ENCODE measurements at regions not wholly inside any gene's neighbourhood (a gene's known extent, or its start where the extent isn't known, plus 50 kb on each side); places are given as distances from the start of the nearest gene placed in this dataset.
"Not testable (repeated sequence)": the region's sequence is repeated elsewhere in the genome, so short reads cannot be mapped to it uniquely, and the experiment has no call there.

DNA sequence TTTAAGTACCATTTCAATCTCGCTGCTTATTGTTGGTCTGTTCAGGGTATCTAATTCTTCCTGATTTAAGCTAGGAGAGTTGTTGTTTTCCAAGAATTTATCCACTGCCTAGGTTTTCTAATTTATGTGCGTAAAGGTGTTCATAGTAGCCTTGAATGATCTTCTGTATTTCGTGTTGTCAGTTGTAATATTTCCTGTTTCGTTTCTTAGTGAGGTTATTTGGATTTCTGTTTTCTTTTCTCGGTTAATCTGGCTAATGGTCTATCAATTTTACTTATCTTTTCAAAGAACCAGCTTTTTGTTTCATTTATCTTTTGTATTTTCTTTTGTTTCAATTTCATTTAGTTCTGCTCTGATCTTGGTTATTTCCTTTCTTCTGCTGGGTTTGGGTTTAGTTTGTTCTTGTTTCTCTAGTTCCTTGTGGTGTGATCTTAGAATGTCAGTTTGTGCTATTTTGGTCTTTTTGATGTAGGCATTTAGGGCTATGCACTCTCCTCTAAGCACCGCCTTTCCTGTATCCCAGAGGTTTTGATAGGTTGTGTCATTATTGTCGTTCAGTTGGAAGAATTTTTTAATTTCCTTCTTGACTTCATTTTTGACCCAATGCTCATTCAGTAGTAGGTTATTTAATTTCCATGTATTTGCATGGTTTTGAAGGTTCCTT, 92.5 kb upstream of the CSRP2 start:
- not testable (repeated sequence) for DNase-seq

GRCh38 chr12:76967181-76967885, 88.5 kb upstream of the CSRP2 start:
- no peak for DNase-seq

- no peak for DNase-seq
Observed at GRCh38 chr12:76964784-76965571, 86.2 kb upstream of the CSRP2 start.

DNA sequence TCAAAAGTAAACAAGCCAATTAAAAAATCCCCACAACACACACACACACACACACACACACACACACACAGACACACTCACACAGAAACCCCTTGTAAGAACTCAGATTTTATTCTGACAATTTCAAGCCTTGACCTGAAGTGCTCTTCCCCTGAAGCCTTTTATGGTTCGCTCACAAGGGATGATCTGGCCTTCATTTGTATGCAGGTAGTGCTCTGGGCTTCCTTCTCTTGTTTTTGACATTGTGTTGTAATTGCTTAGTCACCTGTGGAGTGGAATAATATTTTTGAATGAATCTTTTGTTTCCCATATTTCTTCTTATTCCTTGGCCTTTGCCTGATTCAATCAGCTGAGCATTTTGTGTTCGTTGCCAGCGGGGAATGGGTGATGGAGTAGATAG, 83.3 kb upstream of the CSRP2 start:
- DNase-seq = peak; percentile 12

- DNase-seq = no peak
Observed at GRCh38 chr12:76957301-76957700, 78.5 kb upstream of the CSRP2 start.

GRCh38 chr12:76952995-76953394, 74.2 kb upstream of the CSRP2 start:
- peak; percentile 28 for DNase-seq

- DNase-seq = no peak
Observed at GRCh38 chr12:76948879-76949278, 70.1 kb upstream of the CSRP2 start.

DNA sequence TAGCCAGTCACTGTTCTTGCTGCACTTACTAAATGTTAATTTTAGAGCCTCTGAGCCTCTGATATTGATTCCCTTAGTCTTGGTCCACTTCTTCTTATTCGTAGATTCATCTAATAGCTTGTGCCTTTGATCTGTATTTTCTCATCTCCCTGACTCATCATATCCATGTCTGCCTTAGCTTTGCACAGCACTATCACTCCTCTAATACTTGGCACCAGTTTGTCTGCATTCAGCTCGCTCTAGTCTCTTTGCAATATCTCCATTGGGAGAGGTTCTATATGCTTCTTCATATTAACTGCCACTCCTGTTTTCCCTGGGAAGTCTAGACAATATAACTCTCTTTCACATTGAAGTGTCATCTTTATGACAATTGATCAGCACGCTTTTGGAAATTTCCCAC, 68.5 kb upstream of the CSRP2 start:
- DNase-seq = no peak

DNA sequence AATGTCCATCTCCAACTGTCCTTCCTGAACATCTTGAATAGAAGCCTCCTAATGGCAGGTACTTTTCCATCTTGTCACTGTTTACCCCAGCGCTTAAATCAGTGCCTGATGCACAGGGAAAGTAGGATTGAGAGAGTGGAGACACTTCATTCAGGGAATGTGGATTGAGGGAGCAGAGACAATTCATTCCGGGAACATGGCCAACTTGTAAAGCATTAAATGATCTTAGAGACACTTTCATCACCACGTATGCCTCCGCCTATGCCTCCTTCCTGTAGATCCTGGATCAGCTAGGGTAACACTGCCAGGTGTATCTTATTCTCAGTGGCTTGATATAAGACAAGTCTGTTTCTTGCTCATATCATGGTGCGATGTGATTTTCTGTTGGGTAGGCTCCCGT, 67.6 kb upstream of the CSRP2 start:
- DNase-seq = no peak

DNA sequence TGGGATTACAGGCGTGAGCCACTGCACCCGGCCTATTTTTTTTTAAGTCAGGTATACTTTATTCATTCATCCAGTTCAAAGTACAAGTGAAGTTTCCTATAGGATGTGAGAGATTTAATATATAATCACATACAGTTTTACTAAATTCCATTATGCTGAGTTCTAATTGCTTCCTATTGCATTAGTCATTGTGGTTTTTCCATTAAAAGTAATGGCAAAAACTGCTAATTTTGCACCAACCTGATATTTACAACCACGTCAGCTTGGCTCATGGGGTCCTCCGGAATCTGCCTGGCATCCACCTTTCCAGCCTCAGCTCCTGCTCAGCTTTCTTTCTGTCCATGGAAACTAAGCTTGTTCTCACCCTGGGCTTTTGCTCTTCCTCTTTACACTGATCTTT, 67.0 kb upstream of the CSRP2 start:
- DNase-seq = no peak

- no peak for DNase-seq
Observed at GRCh38 chr12:76944892-76945291, 66.1 kb upstream of the CSRP2 start.

- no peak for DNase-seq
Observed at GRCh38 chr12:76943008-76943407, 64.2 kb upstream of the CSRP2 start.

GRCh38 chr12:76942267-76942666, 63.4 kb upstream of the CSRP2 start:
- DNase-seq = no peak

DNA sequence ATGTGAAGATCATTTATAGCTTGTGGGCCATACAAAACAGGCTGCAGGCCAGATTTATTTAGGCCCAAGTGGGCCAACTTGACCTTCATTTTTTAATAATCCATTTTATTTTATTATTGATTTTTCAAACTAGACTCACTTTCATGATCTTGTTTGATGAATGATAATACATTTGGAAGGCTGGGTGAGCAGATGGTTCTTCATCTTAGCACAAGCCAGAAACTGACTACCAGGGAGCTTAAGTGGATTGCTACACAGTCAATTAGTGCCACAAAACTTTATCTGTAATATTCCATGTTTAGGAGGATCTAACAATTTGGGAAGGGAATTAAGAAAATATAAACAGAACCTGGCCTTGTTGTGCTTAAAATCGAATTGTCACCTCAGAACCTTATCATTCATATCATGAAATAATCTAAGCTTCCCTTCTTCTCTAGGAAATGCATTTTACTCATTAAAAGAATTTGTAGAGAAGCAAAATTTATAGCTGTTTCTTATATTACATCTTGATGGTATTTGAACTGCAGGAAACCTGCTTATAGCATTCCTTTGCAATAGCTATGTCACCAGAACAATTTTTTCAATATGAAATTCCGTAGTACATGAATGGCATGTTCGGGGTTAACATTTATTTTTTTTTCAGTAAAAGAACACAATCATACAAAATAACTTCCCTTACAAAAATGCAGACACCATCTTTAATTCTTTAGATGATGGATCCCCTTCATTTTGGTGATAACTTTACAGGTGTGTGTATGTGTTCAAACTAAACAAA, 62.0 kb upstream of the CSRP2 start:
- DNase-seq = no peak

DNA sequence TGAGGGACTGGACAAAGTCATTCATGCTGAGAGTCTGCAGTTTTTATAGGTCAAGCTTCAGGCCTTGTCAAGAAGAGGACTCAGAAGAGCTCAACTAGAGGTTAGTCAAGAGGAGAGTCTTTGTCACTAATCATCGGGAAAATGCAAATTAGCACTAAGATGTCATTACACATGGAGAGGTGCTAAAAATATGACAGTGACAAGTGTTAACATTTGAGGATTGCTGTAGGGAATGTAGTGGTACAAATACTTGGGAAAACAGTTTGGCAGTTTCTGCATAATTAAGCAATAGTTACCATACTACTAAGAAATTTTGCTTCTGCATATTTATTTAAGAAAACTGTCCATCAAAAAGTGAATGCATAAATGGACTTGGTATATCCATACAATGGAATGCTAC, 60.9 kb upstream of the CSRP2 start:
- DNase-seq = no peak

GRCh38 chr12:76936275-76937193, 57.7 kb upstream of the CSRP2 start:
- no peak for DNase-seq

DNA sequence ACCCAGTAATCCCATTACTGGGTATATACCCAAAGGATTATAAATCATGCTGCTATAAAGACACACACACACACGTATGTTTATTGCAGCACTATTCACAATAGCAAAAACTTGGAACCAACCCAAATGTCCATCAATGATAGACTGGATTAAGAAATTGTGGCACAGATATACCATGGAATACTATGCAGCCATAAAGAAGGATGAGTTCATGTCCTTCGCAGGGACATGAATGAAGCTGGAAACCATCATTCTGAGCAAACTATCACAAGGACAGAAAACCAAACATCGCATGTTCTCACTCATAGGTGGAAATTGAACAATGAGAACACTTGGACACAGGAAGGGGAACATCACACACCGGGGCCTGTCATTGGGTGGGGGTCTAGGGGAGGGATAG, 54.6 kb upstream of the CSRP2 start:
- DNase-seq = not testable (repeated sequence)

- DNase-seq = no peak
Observed at GRCh38 chr12:76929499-76929898, 50.7 kb upstream of the CSRP2 start.

All from NCI-H146 (cell line).